Endothelial cell of umbilical vein (primary cell): ENCODE measurements at regions not wholly inside any gene's neighbourhood (a gene's known extent, or its start where the extent isn't known, plus 50 kb on each side); places are given as distances from the start of the nearest gene placed in this dataset.

Experiments
- GATA2 ChIP-seq: IDR thresholded peaks from 2 replicates; pipeline ENCODE4 v1.7.0; 2011; ENCODE audit warnings: low read depth, mild to moderate bottlenecking, moderate library complexity, mixed read lengths, low read length; ENCODE audit not compliant: insufficient read length, insufficient read depth
- MYC ChIP-seq: IDR thresholded peaks from one replicate; pipeline ENCODE4 v1.6.1; 2011; ENCODE audit warnings: mild to moderate bottlenecking, low read depth, low read length
- POLR2A ChIP-seq: IDR thresholded peaks from 2 replicates; pipeline ENCODE4 v1.6.1; 2012; ENCODE audit warnings: low read depth, mild to moderate bottlenecking, control low read depth, low read length
- POLR2AphosphoS5 ChIP-seq: IDR thresholded peaks from 2 replicates; pipeline ENCODE4 v1.6.1; 2012; ENCODE audit warnings: low read depth, mild to moderate bottlenecking, control low read depth, low read length, moderate library complexity; ENCODE audit not compliant: insufficient read depth
- TF ChIP-seq, protein P1 (sequence below), 2 donors: IDR thresholded peaks; 1 replicate in 1 of 2; 2 replicates in 1 of 2; pipeline ENCODE4 v1.5.1; 2011; ENCODE audit warnings: low read length in 2 of 2, mild to moderate bottlenecking in 2 of 2, moderate library complexity in 2 of 2, control low read depth in 1 of 2, inconsistent platforms in 1 of 2, low read depth in 1 of 2; ENCODE audit not compliant: insufficient read depth in 1 of 2; ENCODE audit errors: extremely low read depth in 1 of 2

DNA sequence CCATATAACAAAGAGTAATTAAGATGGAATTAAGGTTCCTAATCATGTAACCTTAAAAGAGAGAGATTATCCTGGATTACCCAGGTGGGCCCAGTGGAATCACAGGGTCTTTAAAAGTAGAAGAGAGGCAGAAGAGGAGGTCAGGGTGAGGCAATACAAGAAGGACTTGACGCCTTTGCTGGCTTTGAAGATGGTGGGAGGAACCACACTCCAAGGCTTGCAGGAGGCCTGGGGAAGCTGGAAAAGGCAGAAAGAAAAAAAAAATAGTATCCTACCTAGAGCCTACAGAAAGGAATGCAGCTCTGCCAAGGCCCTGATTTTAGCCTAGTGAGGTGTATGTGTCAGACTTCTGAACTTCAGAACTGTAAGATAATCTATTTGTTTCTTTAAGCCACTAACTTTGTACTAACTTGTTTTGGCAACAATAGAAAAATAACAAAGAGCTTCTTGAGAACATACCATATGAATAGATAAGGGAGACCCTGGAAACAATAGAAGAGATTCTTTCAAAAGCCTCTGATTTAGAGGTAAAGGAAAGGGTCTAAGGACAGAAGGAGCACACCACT, 229.9 kb upstream of the TTC29 start:
- TF ChIP-seq GATA2 (no peak), POLR2A (no peak), MYC (no peak), POLR2AphosphoS5 (no peak)
- TF ChIP-seq, protein P1, sequence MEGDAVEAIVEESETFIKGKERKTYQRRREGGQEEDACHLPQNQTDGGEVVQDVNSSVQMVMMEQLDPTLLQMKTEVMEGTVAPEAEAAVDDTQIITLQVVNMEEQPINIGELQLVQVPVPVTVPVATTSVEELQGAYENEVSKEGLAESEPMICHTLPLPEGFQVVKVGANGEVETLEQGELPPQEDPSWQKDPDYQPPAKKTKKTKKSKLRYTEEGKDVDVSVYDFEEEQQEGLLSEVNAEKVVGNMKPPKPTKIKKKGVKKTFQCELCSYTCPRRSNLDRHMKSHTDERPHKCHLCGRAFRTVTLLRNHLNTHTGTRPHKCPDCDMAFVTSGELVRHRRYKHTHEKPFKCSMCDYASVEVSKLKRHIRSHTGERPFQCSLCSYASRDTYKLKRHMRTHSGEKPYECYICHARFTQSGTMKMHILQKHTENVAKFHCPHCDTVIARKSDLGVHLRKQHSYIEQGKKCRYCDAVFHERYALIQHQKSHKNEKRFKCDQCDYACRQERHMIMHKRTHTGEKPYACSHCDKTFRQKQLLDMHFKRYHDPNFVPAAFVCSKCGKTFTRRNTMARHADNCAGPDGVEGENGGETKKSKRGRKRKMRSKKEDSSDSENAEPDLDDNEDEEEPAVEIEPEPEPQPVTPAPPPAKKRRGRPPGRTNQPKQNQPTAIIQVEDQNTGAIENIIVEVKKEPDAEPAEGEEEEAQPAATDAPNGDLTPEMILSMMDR (IDR thresholded peaks at IDR 0.05; ENCODE audit: extremely low read depth in 1 of 2, insufficient read depth in 1 of 2, low read depth in 1 of 2, low read length in 2 of 2): no peak
